ENCODE measurements at regions not wholly inside any gene's neighbourhood (a gene's known extent, or its start where the extent isn't known, plus 50 kb on each side); places are given as distances from the start of the nearest gene placed in this dataset.
A peak's percentile ranks its signal among the peaks of the same experiment; 100 is the strongest.

DNA sequence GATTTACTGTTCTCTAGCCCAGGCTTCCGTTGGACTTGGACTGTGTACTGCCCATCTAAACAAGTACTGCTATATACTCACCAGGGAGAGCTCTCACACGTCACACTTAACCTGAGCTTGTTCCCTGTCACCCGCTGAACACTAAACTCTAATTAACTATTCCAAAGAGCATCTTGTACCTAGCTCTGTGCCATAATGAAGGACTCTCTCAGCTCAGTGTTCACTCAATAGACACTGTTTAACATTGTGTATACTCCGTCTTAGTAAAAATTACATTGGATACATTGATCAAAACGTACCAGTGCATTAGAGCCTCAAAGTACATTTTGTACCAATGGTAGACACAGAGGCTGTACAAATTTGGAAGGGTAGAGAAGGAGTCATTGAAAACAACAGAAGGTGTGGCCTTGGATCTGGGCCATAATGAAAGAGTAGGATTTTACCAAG is 55.4 kb upstream of the EPHA7 start:
- peaks cover 0 to 15% (median 12%) of the 10 kb centered on the region in 4 donors for H3K4me1 ChIP-seq
- DNase-seq (ENCODE audit: extremely low spot score), result no peak
- WGBS, result 46% methylated on average over 5 of the region's 5 CpGs
- no peaks in the 10 kb centered on the region for H3K27me3 ChIP-seq
- H3K36me3 ChIP-seq, result no peaks in the 10 kb centered on the region
- intact Hi-C loops (cut with DNase I), result no loop called here
- peak overlapping the region; percentile 22 to 79 (median 73) for H3K27ac ChIP-seq (replicated peaks in 1 of 4)
- H3K9me3 ChIP-seq, result no peaks in the 10 kb centered on the region
- no peak overlapping the region for H3K4me3 ChIP-seq
- TF ChIP-seq POLR2AphosphoS5 (IDR thresholded peaks at IDR 0.05), result peak; percentile 49 to 56
- TF ChIP-seq EP300 (IDR thresholded peaks at IDR 0.05), result peak; percentile 46
- TF ChIP-seq CTCF (IDR thresholded peaks at IDR 0.05), result no peak

DNA sequence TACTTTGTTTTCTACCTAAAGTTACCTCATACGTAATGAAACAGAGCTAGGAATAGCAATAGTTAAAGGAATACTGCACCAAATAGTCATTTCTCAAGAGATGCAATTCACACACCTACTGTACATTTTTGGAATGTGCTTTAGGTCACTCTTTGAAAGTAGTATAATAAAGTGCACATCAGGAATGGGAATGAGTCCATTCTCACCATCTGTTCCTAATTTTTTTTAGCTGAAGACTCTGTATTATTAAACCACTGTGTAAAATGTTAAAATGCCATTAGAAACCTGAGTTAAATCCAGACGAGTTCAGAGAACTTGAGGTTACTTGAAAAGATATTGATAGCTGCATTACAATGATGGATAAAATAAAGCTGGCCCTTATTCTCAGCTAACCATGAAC is 51.9 kb upstream of the EPHA7 start:
- Histone ChIP-seq H3K27me3 (no peaks in the 10 kb centered on the region), H3K9me3 (no peaks in the 10 kb centered on the region), H3K36me3 (no peaks in the 10 kb centered on the region), H3K4me1 (peaks cover 0 to 37% (median 25%) of the 10 kb centered on the region in 4 donors), H3K4me3 (no peak overlapping the region), H3K27ac (replicated peaks in 1 of 4) (no peak overlapping the region)
- intact Hi-C loops (cut with DNase I), result no loop called here
- 65% methylated on average over 2 of the region's 2 CpGs for WGBS
- TF ChIP-seq EP300 (IDR thresholded peaks at IDR 0.05), result no peak
- TF ChIP-seq POLR2A (IDR thresholded peaks at IDR 0.05; ENCODE audit: low read depth), result no peak
- TF ChIP-seq CTCF (IDR thresholded peaks at IDR 0.05), result no peak
- no peak for TF ChIP-seq POLR2AphosphoS5 (IDR thresholded peaks at IDR 0.05)
- DNase-seq (ENCODE audit: extremely low spot score), result no peak

Small RNA genes in the stretch of these regions (small RNA-seq; reads per million reads assigned to genes)
- gene AL078595.1 (0 reads per million in 3 donors), gene RF00425 (0 reads per million in 3 donors)
